ENCODE measurements at regions not wholly inside any gene's neighbourhood (a gene's known extent, or its start where the extent isn't known, plus 50 kb on each side); places are given as distances from the start of the nearest gene placed in this dataset.
"Not testable (repeated sequence)": the region's sequence is repeated elsewhere in the genome, so short reads cannot be mapped to it uniquely, and the experiment has no call there.

DNA sequence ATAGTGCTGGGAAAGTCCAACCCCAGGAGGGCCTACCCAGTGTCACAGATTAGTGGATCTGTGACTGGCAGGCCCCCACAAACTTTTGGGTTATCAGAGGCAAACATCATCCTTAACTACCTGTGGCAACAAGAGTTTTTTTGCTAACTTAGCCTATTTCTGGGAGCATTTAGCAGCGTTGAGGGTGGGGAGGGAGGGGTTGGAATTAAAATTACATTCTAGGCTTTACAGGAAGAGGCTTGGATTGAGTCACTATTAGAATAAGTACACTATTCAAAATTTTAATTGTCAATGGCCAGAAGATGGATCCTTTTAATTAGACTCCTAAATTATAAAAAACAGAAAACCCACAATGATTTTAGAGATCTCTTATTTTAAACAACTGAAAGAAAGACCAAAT, 267.9 kb upstream of the NPSR1 start:
- DNase-seq (ENCODE audit: low read depth): no peak

GRCh38 chr7:34392972-34393371, 265.0 kb upstream of the NPSR1 start:
- no peak for DNase-seq (ENCODE audit: low read depth)

DNA sequence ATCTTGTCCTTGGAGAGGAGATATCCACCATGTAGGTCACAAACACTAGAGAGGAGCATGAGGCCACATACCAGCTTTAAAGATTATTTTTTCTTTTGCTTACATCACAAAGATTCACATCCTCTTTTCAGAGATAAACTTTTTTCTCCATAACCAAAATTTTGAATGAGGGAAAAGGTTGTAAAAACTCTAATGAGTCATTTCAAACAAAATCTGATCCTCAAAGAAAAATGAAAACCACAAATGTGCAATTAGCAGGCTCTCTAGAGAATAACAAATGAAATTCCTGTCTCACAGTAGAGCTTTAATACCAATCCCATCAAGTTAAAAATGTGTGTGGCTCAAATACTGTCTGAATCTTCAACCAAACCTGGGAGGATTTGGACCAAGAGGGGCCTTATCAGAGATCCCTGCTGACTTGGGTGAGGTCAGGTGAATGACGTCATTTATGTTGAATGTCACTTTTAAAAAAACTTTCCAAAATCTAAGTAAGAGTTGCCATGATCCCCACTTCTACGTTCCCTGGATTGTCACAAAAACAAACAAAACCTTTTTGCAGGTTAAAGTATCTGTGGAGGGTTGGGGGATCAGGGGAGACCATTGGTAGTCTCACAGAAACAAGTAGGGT, 261.5 kb upstream of the NPSR1 start:
- DNase-seq (ENCODE audit: low read depth): no peak

GRCh38 chr7:34401776-34402175, 256.2 kb upstream of the NPSR1 start:
- DNase-seq (ENCODE audit: low read depth): no peak

DNA sequence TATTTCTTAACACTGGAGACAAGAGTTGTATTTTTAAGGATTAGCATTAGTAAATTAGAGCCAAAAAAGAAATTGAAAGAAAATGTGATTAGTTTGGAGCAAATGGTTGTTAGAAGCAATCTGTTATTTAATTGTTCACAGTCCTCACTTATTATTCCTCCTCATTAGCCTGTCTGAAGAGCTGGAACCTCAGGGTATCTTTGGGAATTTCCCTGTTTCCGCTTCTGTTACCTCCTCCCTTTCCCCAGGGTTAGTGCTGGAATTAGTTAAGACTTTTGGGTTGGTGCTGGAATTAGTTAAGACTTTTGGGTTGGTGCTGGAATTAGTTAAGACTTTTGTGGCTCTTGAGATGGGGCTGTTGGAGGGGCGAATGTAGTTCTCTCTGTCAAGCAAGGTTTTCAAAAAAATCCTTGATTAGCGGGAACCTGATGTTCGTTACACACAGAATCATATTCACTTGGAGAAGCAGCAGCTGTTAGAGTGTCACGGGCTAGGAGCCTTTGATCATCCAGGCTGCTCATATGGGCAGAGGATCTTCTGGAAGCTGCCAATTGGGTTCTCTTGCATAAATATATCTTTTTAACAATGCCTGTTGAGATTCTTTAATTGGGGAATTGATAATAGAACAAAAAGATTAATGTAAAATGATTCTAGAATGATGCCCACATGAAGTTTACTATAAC, 251.0 kb upstream of the NPSR1 start:
- DNase-seq (ENCODE audit: low read depth): no peak

- no peak for DNase-seq (ENCODE audit: low read depth)
Measured at GRCh38 chr7:34407586-34407985, 250.4 kb upstream of the NPSR1 start.

- no peak for DNase-seq (ENCODE audit: low read depth)
Measured at GRCh38 chr7:34417781-34418180, 240.2 kb upstream of the NPSR1 start.

- DNase-seq (ENCODE audit: low read depth): no peak
Measured at GRCh38 chr7:34421526-34421925, 236.5 kb upstream of the NPSR1 start.

GRCh38 chr7:34425194-34425593, 232.8 kb upstream of the NPSR1 start:
- no peak for DNase-seq (ENCODE audit: low read depth)

DNA sequence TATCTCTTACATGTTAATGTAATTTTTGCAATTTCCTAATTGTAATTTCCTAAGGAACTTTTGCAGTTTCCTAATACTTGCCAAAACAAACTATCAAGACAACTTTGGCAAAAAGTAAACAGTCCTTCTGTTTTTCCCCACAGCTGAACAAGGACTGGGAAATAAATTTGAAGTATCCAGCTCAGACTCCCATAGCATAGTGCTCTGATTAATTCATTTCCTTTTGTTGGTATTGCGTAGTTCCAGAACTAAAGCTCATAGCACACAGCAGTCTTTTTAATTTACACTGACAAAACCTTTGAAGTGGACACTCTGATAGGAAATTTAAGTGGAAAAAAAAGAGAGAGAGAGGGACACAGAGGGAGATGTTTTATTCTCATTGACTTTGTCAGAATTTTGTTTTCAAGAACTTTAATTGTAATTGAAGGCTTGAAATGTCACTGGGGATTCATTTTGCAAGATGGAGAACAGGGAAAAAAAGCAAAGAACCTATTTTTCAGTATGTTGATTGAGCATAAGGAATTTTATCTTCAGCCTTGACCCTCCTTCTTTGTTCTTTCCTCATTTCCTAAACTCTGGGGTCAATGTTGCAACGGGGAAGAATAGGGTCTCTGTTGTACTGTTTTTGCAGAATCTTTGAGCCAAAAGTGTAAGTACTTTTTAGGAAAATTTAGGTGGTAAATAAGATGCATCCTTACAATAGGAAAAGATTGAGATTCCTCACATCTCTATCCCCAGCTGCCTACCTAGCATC, 232.2 kb upstream of the NPSR1 start:
- DNase-seq (ENCODE audit: low read depth): no peak

- DNase-seq (ENCODE audit: low read depth): no peak
Measured at GRCh38 chr7:34430456-34430855, 227.6 kb upstream of the NPSR1 start.

DNA sequence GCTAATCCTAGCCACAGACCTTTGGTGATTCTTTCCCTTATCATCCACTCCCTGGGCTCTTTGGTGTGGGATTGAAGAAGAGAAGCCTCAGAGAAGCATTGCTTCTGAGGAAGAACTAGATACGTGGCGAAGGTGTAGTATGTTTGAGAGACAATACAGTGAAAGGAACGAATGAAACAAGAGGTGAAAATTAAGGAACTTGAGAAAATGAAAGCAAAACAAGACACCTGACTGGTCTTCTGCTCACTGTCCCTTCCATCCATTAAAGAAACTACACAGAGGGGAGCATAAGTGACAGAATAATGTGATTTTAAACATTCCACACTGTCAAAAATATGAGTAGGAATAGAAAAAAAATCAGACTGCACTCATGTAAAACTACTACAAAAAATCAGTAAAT, 219.6 kb upstream of the NPSR1 start:
- no peak for DNase-seq (ENCODE audit: low read depth)

DNA sequence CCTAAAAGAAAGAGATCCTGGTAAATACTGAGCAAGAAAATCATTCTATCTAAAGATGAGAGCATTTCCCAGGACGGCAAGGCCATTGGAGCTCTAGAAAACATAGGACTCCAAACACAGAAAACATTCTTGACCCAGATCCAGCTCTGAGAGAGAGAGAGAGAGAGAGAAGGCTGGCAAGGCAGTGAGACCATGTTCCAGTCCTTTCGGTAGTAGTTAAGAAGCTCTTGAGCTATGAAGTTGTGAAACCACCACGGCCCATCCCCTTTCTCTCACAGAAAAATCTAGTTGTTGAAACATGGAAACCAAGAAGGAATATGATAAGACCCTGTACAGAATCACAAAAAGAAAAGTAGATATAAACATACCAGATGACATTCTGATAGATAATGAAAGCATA, 212.4 kb upstream of the NPSR1 start:
- DNase-seq (ENCODE audit: low read depth): no peak

DNA sequence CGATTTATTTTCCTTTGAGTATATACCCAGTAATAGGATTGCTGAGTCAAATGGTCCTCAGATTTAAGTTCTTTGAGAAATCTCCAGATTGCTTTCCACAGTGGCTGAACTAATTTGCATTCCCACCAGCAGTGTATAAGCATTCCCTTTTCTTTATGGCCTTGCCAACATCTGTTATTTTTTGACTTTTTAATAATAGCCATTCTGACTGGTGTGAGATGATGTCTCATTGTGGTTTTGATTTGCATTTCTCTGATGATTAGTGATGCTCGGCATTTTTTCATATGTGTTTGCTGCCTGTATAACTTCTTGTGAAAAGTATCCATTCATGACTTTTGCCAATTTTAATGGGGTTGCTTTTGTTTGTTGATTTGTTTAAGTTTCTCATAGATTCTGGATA, 209.5 kb upstream of the NPSR1 start:
- not testable (repeated sequence) for DNase-seq (ENCODE audit: low read depth)

- no peak for DNase-seq (ENCODE audit: low read depth)
Measured at GRCh38 chr7:34449765-34450164, 208.3 kb upstream of the NPSR1 start.

DNA sequence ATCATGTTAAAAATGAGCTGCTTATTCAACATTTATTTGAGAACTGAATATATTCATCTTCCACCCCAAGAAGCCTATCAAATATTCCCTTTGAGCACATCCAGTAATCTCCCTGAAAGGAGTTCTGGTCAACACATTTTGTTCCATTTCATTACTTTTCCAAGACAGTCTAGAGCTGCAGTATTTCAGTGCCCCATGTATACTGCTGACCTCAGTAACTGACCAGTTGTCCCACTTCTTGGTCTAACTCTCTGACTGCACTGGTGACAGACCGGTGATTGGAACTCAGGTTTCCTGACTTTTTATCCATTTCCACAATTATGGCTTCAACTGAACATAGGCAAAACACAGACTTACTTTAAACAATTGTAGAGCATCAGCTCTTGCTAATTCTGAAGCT, 206.8 kb upstream of the NPSR1 start:
- DNase-seq (ENCODE audit: low read depth): no peak

DNA sequence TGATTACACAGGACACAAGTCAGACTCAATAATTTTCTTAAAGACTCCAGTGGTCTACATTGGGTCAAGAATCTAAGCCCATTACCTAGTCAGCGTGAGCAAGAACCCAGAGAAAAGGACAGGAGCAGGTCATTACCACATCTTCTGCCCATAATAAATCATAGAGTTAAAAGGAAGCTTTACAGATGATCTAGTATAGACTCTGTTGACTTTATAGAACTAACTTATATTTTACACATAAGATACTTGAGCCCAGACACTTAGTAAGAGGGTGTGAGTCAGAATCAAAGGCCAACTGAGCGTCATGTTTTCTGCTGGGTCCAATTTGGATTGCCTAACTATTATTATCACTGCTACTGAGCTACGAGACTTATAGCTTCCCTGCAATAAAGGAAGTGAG, 206.1 kb upstream of the NPSR1 start:
- DNase-seq (ENCODE audit: low read depth): no peak

DNA sequence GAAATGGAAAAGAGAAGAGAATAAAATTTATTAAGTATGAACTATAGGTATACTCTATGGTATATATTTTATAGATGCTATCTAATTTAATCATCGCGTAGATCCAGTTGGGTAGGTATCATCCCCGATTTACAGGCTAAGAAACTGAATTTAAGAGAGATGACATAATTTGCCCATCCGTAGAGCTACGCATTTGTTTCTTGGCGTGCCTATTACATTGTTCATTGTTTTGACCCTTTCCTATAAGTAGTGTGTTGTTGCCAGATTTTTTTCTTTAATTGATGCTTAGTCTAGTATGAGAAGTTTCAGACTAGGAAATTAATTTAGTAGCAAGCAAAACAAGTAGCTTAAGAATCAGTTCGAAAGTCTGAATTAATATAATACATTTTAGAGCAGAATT, 205.7 kb upstream of the NPSR1 start:
- DNase-seq (ENCODE audit: low read depth): no peak

DNA sequence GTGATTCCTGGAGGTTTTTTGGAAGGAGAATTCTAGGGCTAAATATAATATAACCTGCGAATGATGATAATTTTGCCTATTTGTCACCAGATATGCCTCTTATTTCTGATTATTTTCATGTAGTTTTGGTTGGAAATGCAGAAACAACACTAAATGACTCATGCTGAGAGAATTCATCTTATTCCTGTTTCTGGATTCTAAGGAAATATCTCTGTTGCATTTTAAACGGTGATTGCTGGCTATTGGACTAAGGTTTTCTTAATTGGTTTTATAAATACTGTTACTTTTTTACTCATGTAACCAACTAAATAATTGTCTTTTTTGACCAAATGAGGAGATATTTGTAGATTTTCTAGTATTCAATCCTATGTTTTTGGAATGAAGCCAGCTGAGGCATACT, 204.9 kb upstream of the NPSR1 start:
- no peak for DNase-seq (ENCODE audit: low read depth)

DNA sequence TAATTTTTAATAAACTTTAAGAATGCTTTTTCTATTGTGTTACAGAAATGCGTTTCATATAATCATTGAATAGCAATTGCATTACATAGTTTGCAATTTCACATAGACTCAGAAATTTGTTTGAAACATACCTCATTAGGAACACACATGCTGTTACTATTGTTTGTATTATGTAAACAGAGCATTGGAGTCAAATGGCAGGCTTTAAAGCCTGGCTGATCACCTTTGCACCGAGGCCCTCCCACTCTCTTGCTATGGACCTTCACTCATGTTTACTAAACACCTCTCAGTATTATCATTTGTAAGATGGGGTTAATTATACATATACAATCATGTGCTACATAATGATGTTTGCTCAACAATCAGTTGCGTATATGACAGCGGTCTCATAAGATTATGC, 203.6 kb upstream of the NPSR1 start:
- no peak for DNase-seq (ENCODE audit: low read depth)

- DNase-seq (ENCODE audit: low read depth): no peak
Measured at GRCh38 chr7:34457329-34457728, 200.7 kb upstream of the NPSR1 start.

DNA sequence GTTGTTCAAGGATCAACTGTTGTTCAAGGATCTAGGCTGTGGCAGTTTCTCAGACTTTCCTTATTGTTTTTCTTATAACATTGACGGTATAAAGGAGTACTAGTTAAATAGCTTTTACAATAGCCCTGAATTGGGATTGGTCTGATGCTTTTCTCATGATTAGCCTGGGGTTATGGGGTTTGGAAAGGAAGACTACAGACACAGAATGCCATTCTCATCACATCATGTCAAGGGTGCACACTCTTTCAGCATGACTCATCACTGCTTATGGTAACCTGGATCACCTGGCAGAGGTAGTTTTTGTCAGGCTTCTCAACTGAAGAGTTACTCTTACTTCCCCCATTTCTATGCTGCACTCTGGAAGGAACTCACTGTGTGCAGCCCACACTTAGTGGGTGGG, 194.2 kb upstream of the NPSR1 start:
- no peak for DNase-seq (ENCODE audit: low read depth)

DNA sequence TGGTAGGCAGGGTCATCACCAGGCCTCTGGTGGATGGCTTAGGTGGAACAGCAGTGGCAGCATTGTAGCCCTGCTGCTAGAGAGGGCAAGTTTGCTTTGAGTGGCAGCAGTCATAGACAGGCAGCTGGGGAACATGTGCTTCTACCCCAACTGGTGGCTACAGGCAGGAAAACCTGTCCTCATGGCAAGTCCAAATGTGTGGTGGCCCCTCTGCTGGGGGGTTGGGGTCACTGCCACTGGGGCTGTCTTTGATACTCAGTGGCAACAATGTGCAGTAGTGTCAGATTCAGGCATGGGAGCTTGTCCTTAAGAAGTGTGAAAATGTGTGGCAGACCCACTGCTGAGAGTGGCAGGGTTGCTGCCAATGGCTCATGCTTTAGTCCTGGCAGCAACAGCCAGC, 186.2 kb upstream of the NPSR1 start:
- DNase-seq (ENCODE audit: low read depth): no peak

DNA sequence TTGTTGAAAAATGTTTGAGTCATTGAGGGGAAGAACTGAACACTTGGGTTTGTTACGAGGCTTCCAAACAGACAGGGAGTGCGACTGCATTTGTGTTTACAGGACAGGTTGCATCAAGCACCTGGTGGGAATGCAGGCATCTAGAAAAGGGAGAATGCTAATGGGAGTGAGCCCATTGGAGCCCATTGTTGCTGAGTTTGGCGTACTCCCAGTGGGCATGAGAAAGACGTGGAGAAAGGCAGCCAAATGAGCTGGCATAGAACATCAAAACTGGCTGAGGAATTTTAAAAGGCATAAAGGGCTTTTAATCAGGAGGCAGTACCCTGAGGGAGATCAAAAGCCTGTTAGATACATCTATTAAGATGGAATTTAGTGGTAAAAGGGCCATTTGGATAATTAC, 171.6 kb upstream of the NPSR1 start:
- DNase-seq (ENCODE audit: low read depth): no peak
